ENCODE measurements at regions not wholly inside any gene's neighbourhood (a gene's known extent, or its start where the extent isn't known, plus 50 kb on each side); places are given as distances from the start of the nearest gene placed in this dataset.

DNA sequence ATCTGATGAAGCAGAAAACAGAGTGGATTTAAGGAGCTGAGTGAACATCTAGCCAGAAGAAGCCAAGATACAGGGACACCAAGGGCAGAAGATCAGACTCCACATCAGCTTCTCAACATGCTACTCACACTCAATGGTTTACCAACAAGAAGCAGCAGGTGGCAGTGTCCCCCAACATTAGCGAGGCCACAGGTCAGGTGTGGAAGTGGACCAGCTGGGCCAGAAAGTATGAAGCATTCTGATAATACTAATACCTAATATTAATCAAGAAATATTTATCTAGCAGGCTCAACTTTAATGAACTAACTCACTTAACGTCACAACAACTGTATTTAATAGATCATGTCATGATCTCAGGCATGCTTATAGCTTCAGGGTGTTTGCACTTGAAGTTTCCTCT, 73.4 kb upstream of the TTC29 start:
- TF ChIP-seq ZNF274 (IDR thresholded peaks at IDR 0.05; ENCODE audit: low read depth, low read length) (no peak), YY1 (IDR thresholded peaks at IDR 0.05; ENCODE audit: insufficient read depth, insufficient read length) (no peak)

Measured in NT2/D1 (cell line).